Subcutaneous abdominal adipose tissue (tissue), 5 donors: ENCODE measurements at regions not wholly inside any gene's neighbourhood (a gene's known extent, or its start where the extent isn't known, plus 50 kb on each side); places are given as distances from the start of the nearest gene placed in this dataset.

Experiments used
- H3K27ac ChIP-seq: one replicate; pipeline ENCODE4 v1.7.0; 2013; ENCODE audit warnings: low read depth, mild to moderate bottlenecking, inconsistent platforms, low read length, moderate library complexity
- H3K27me3 ChIP-seq, 5 donors: one replicate each; pipeline ENCODE4 v1.7.0; 2013; ENCODE audit warnings: low read length in 5 of 5, inconsistent platforms in 1 of 5; ENCODE audit not compliant: control insufficient read depth in 5 of 5, insufficient read depth in 4 of 5
- H3K36me3 ChIP-seq, 5 donors: one replicate each; pipeline ENCODE4 v1.7.0; 2013; ENCODE audit warnings: low read length in 5 of 5; ENCODE audit not compliant: control insufficient read depth in 5 of 5, insufficient read depth in 5 of 5
- H3K4me1 ChIP-seq, 5 donors: one replicate each; pipeline ENCODE4 v1.7.0; 2013; ENCODE audit warnings: low read length in 5 of 5, mild to moderate bottlenecking in 3 of 5, moderate library complexity in 1 of 5; ENCODE audit not compliant: control insufficient read depth in 5 of 5, insufficient read depth in 5 of 5
- H3K4me3 ChIP-seq, 5 donors: one replicate each; pipeline ENCODE4 v1.7.0; 2013; ENCODE audit warnings: low read length in 5 of 5, low read depth in 1 of 5
- H3K9ac ChIP-seq, 5 donors: one replicate each; pipeline ENCODE4 v1.7.0; 2013; ENCODE audit warnings: low read length in 5 of 5, mild to moderate bottlenecking in 4 of 5, moderate library complexity in 3 of 5
- H3K9me3 ChIP-seq, 5 donors: one replicate each; pipeline ENCODE4 v1.7.0; 2013; ENCODE audit warnings: low read length in 5 of 5; ENCODE audit not compliant: control insufficient read depth in 5 of 5
- donor health status: healthy.
- donor health status: healthy.
- donor health status: healthy.
- donor health status: healthy.
- donor health status: healthy.

GRCh38 chr1:73627723-73628122 is 570.3 kb downstream of the LRRIQ3 start:
- H3K9ac ChIP-seq, result no peak overlapping the region
- H3K9me3 ChIP-seq, result no peaks in the 10 kb centered on the region
- H3K27ac ChIP-seq, result no peak overlapping the region
- H3K4me1 ChIP-seq, result no peaks in the 10 kb centered on the region
- no peak overlapping the region for H3K4me3 ChIP-seq
- H3K27me3 ChIP-seq, result no peaks in the 10 kb centered on the region
- H3K36me3 ChIP-seq, result no peaks in the 10 kb centered on the region

GRCh38 chr1:73626326-73626725 is 571.6 kb downstream of the LRRIQ3 start:
- H3K4me1 ChIP-seq, result no peaks in the 10 kb centered on the region
- no peaks in the 10 kb centered on the region for H3K9me3 ChIP-seq
- no peaks in the 10 kb centered on the region for H3K27me3 ChIP-seq
- no peak overlapping the region for H3K9ac ChIP-seq
- no peak overlapping the region for H3K27ac ChIP-seq
- H3K36me3 ChIP-seq, result no peaks in the 10 kb centered on the region
- no peak overlapping the region for H3K4me3 ChIP-seq

GRCh38 chr1:73623946-73624345 is 574.0 kb downstream of the LRRIQ3 start:
- Histone ChIP-seq H3K27ac (no peak overlapping the region), H3K4me3 (no peak overlapping the region), H3K27me3 (no peaks in the 10 kb centered on the region), H3K9ac (no peak overlapping the region), H3K9me3 (no peaks in the 10 kb centered on the region), H3K36me3 (no peaks in the 10 kb centered on the region), H3K4me1 (no peaks in the 10 kb centered on the region)

DNA sequence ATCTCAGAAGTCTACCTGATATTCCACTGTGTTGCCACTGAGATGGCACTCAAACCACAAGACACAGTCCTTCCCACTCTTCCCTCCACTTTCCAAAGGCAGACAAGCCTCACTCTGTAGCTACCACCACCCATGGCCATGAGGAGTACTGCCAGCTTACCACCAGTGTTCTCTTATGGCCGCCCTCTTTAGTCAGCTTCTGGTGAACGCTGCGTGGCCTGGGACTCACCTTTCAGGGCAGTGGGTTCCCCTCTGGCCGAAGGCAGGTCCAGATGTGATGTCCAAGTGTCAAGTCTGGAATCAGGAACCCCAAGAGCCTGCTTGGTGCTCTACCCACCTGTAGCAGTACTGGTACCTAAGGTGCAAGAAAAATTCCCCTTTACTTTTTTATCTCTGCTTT is 580.8 kb downstream of the LRRIQ3 start:
- no peaks in the 10 kb centered on the region for H3K36me3 ChIP-seq
- no peak overlapping the region for H3K9ac ChIP-seq
- no peaks in the 10 kb centered on the region for H3K9me3 ChIP-seq
- no peak overlapping the region for H3K27ac ChIP-seq
- H3K4me1 ChIP-seq, result no peaks in the 10 kb centered on the region
- no peaks in the 10 kb centered on the region for H3K27me3 ChIP-seq
- no peak overlapping the region for H3K4me3 ChIP-seq

DNA sequence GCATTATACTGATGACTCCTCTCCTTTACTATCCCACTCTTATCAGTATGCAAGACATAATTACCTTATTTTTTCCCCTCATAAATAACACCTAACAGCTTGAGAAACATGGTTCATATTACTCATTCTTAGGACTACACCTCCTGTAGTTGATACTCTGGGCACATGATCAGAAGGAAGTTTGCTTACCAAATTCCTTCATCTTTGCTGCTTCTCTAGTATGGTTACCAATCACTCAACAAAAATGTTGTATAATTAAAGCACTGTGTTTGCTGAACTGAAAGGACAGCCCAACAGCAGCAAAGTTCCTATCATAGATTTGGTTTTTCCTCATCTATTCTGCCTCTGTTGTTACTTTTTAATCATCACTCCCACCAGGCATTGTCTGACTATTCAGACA is 586.3 kb downstream of the LRRIQ3 start:
- Histone ChIP-seq H3K9ac (no peak overlapping the region), H3K27ac (no peak overlapping the region), H3K4me3 (no peak overlapping the region), H3K9me3 (no peaks in the 10 kb centered on the region), H3K27me3 (no peaks in the 10 kb centered on the region), H3K4me1 (no peaks in the 10 kb centered on the region), H3K36me3 (no peaks in the 10 kb centered on the region)

GRCh38 chr1:73604739-73605138 is 593.2 kb downstream of the LRRIQ3 start:
- H3K27me3 ChIP-seq, result no peaks in the 10 kb centered on the region
- H3K4me3 ChIP-seq, result no peak overlapping the region
- H3K27ac ChIP-seq, result no peak overlapping the region
- H3K9me3 ChIP-seq, result no peaks in the 10 kb centered on the region
- no peak overlapping the region for H3K9ac ChIP-seq
- H3K36me3 ChIP-seq, result no peaks in the 10 kb centered on the region
- H3K4me1 ChIP-seq, result no peaks in the 10 kb centered on the region

DNA sequence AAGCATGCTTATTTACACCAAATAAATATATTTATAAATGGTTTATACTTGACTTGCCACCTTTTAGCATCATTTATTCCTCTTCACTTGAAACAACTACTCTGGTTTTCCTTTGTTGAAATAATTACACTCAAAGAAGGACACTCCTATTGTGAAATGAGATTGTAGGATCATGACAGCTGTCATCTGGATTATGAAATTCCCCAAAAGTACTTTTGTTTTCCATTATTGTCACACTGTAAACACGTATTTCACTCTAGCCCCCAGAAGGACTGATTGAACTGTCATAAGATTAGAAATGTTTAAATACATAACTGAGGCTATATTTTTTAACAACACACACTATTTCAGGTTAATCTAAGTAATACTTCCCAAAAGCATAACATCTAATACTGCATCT is 593.8 kb downstream of the LRRIQ3 start:
- no peaks in the 10 kb centered on the region for H3K4me1 ChIP-seq
- no peak overlapping the region for H3K4me3 ChIP-seq
- H3K36me3 ChIP-seq, result no peaks in the 10 kb centered on the region
- no peak overlapping the region for H3K27ac ChIP-seq
- H3K27me3 ChIP-seq, result no peaks in the 10 kb centered on the region
- H3K9me3 ChIP-seq, result no peaks in the 10 kb centered on the region
- H3K9ac ChIP-seq, result no peak overlapping the region

DNA sequence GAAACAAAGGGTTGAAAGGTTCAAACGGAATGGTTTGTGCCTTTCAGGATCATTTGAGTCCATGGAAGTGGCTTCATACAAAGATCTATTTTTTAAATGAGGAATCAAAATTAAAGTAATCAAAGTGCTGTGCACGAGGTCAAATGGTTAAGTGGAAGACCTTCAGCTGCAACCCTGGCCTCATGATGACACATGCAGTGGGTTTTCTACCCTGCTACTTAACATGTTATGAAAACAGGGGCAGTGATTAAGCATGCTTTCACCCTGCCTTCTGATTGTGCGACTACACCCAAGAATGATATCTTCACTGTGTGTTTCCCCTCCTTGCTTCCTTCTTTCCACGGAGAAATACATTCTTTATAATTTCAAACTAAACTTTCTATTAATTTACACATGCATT is 604.2 kb downstream of the LRRIQ3 start:
- peak overlapping the region in 1 of 5 donors; percentile 17 for H3K4me3 ChIP-seq
- H3K27ac ChIP-seq, result no peak overlapping the region

DNA sequence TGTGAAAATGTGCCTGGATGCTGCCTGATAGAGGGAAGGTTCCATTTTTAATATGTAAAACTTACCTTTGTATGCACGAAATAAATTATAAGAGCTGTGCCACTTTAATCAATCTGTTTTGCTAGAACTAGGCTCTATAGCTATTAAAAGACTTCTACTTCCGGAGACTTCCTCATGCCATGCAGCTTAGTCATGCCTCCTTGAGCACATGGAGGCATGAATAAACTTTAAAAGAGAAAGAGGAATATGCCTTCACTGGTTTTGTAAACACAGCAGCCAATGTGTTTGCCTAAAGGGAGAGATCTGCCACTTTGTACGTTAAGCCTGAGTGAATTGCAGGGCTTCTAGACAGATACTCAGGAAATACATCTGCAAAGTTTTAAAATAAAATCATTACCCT is 604.6 kb downstream of the LRRIQ3 start:
- Histone ChIP-seq H3K27ac (no peak overlapping the region), H3K9ac (no peak overlapping the region), H3K27me3 (no peaks in the 10 kb centered on the region), H3K36me3 (no peaks in the 10 kb centered on the region), H3K4me3 (peak overlapping the region in 1 of 5 donors; percentile 17), H3K9me3 (peaks cover 0 to 2% (median 0%) of the 10 kb centered on the region in 5 donors), H3K4me1 (no peaks in the 10 kb centered on the region)

More for the DNA sequence above, 604.2 kb downstream of the LRRIQ3 start:
- H3K27me3 ChIP-seq, result no peaks in the 10 kb centered on the region
- H3K4me1 ChIP-seq, result no peaks in the 10 kb centered on the region
- no peaks in the 10 kb centered on the region for H3K36me3 ChIP-seq
- H3K9me3 ChIP-seq, result peaks cover 0 to 2% (median 0%) of the 10 kb centered on the region in 5 donors
- H3K9ac ChIP-seq, result no peak overlapping the region

GRCh38 chr1:73587080-73587479 is 610.9 kb downstream of the LRRIQ3 start:
- Histone ChIP-seq H3K9ac (no peak overlapping the region), H3K4me3 (no peak overlapping the region), H3K36me3 (no peaks in the 10 kb centered on the region), H3K27me3 (no peaks in the 10 kb centered on the region), H3K27ac (no peak overlapping the region), H3K9me3 (no peaks in the 10 kb centered on the region), H3K4me1 (no peaks in the 10 kb centered on the region)

DNA sequence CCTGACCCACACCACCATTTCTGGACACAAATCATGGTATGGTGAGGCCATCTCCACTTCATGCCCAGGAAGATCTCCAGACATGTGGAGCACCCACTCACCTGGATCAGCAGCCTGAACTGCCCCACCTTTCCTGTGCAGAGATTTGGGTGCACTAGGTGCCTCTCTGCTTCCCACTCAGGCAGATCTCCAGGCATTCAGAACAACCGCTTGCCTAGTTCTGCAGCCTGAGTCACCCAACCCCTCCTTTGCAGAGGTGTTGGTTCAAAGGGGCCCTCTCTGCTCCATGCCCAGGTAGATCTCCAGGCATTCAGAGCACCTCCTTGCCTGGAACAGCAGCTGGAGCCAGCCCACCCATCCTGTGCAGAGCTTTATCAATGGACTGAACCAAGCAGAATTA is 620.8 kb downstream of the LRRIQ3 start:
- Histone ChIP-seq H3K27me3 (no peaks in the 10 kb centered on the region), H3K27ac (no peak overlapping the region), H3K4me3 (no peak overlapping the region), H3K9me3 (peaks cover 0 to 7% (median 5%) of the 10 kb centered on the region in 5 donors), H3K36me3 (no peaks in the 10 kb centered on the region), H3K4me1 (no peaks in the 10 kb centered on the region), H3K9ac (no peak overlapping the region)
